Gastrocnemius medialis (tissue), 4 donors: ENCODE measurements at regions not wholly inside any gene's neighbourhood (a gene's known extent, or its start where the extent isn't known, plus 50 kb on each side); places are given as distances from the start of the nearest gene placed in this dataset.

Source experiments
- ATAC-seq, 2 donors: fragments of 150-250 bp; one replicate each; pipeline ENCODE4 v1.9.1; 2016
- DNase-seq, 2 donors: peaks; one replicate each; pipeline ENCODE4 v3.0.0-alpha.2; 2019
- H3K27ac ChIP-seq, 4 donors: fragments of 200-600 bp; sonication (generic); 1 replicate in 1 of 4; 2 replicates in 3 of 4; pipeline ENCODE4 v1.5.1; 2016 to 2018; ENCODE audit warnings: mild to moderate bottlenecking in 2 of 4, moderate library complexity in 1 of 4
- H3K27me3 ChIP-seq, 3 donors: fragments of 200-600 bp; sonication (generic) in 2 of 3; 1 replicate in 1 of 3; 2 replicates in 2 of 3; pipeline versions ENCODE4 v1.5.1 to v1.6.0; 2016 to 2019; ENCODE audit warnings: mild to moderate bottlenecking in 1 of 3, moderate library complexity in 1 of 3
- H3K36me3 ChIP-seq, 2 donors: fragments of 200-600 bp; sonication (generic) in 1 of 2; one replicate each; pipeline ENCODE4 v1.5.1; 2017 to 2018
- H3K4me1 ChIP-seq, 2 donors: fragments of 200-600 bp; sonication (generic) in 1 of 2; one replicate each; pipeline ENCODE4 v1.5.1; 2016 to 2017; ENCODE audit warnings: mild to moderate bottlenecking in 2 of 2
- H3K4me3 ChIP-seq, 4 donors: fragments of 200-600 bp; sonication (generic) in 3 of 4; 1 replicate in 1 of 4; 2 replicates in 3 of 4; pipeline ENCODE4 v1.5.1; 2016 to 2019; ENCODE audit warnings: mild to moderate bottlenecking in 2 of 4
- H3K9me3 ChIP-seq, 3 donors: fragments of 200-600 bp; sonication (generic) in 2 of 3; 1 replicate in 1 of 3; 2 replicates in 2 of 3; pipeline ENCODE4 v1.5.1; 2016 to 2019
- POLR2A ChIP-seq, 2 donors: fragments of 450-650 bp; IDR thresholded peaks; one replicate each; pipeline ENCODE4 v1.6.1; 2017; ENCODE audit warnings: antibody characterized with exemption in 2 of 2, mild to moderate bottlenecking in 2 of 2, moderate library complexity in 2 of 2
- in situ Hi-C, 4 donors: fragments of 200-750 bp; cut with MboI; loops; one replicate each; pipeline versions ENCODE4 v1.15.0 to v1.8.0; 2017; ENCODE audit warnings: low sequenced_read_pairs in 4 of 4
- intact Hi-C: fragments of 100-400 bp; cut with DNase I; formaldehyde crosslinking; loops from one replicate; pipeline ENCODE4 v1.15.1; 2023; ENCODE audit warnings: low total_unique reads
- TF ChIP-seq, protein P1 (sequence below), 5 experiments: fragments of 450-650 bp in 3 of 5; fragments of 200-600 bp in 2 of 5; sonication (generic) in 2 of 5; IDR thresholded peaks in 4 of 5; conservative IDR thresholded peaks in 1 of 5; 1 replicate in 4 of 5; 2 replicates in 1 of 5; pipeline ENCODE4 v1.5.1; 2016 to 2019; ENCODE audit warnings: antibody characterized with exemption in 5 of 5, mild to moderate bottlenecking in 3 of 5, moderate library complexity in 3 of 5

DNA sequence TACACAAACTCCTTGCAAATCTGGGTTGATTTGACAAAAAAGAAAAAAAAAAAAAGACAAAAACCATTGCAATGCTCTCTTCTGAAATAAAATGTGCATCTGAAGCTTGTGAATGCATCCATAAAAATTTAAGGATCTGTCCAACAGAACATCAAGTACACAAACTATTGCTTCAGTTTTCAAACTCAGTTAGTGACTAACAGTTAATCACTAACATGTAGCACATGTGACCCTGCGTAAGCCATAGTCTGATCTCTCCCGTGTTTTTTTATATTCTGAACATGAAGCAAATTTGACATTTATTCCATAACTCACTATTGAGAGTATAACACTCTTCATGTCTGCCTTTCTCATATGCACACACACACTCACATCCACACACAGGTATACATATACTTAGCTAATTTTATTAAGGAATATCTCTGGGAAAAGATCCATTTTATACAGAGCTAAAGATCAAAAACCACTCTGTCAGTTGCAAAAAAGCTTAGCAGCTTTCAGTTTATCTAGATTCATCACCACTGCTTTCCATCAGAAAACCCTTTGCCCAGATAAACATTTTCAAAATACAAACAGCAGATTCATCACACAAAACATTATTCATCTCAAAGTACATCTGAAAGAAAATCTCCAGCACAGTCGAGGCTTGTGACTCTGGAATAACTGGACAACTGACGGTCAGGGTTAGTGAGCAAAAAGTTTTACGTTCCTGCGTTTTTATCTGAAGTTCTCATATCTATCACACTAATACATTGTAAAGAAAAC lies 1000.4 kb upstream of the ACVR2A start:
- H3K27me3 ChIP-seq = no peaks in the 10 kb centered on the region
- TF ChIP-seq, protein P1, sequence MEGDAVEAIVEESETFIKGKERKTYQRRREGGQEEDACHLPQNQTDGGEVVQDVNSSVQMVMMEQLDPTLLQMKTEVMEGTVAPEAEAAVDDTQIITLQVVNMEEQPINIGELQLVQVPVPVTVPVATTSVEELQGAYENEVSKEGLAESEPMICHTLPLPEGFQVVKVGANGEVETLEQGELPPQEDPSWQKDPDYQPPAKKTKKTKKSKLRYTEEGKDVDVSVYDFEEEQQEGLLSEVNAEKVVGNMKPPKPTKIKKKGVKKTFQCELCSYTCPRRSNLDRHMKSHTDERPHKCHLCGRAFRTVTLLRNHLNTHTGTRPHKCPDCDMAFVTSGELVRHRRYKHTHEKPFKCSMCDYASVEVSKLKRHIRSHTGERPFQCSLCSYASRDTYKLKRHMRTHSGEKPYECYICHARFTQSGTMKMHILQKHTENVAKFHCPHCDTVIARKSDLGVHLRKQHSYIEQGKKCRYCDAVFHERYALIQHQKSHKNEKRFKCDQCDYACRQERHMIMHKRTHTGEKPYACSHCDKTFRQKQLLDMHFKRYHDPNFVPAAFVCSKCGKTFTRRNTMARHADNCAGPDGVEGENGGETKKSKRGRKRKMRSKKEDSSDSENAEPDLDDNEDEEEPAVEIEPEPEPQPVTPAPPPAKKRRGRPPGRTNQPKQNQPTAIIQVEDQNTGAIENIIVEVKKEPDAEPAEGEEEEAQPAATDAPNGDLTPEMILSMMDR (IDR thresholded peaks at IDR 0.05 in 4 of 5, conservative IDR thresholded peaks at IDR 0.05 in 1 of 5) = no peak
- no peak for TF ChIP-seq POLR2A (IDR thresholded peaks at IDR 0.05)
- H3K36me3 ChIP-seq = no peaks in the 10 kb centered on the region
- intact Hi-C loops (no loop called here), in situ Hi-C loops (no loop called here)
- ATAC-seq (peak in 1 of 2 donors; percentile 52), DNase-seq (no peak)
- no peak overlapping the region for H3K4me3 ChIP-seq
- H3K27ac ChIP-seq = no peak overlapping the region
- peaks cover 0 to 2% of the 10 kb centered on the region in 2 donors for H3K4me1 ChIP-seq
- H3K9me3 ChIP-seq = no peaks in the 10 kb centered on the region

DNA sequence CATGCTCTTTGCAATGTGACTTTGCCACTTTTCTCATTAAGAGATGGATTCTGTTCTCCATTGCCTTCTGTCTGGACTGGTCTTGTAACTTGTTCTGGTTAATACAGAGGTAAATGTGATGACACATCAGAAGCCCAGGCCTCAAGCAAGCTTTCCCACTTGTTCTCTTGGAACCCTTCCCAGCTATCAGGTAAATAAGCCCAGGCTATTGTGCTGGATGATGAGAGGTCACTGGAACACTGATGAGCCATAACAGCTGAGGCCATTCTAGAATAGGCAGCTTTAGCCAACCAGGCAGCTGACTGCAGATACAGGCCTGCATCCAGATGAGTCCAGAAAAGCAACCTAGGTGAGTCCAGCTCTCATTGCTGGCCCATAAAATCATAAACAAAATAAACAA lies 1007.0 kb upstream of the ACVR2A start:
- TF ChIP-seq POLR2A (IDR thresholded peaks at IDR 0.05) = no peak
- TF ChIP-seq, protein P1 (IDR thresholded peaks at IDR 0.05 in 4 of 5, conservative IDR thresholded peaks at IDR 0.05 in 1 of 5) = no peak
- in situ Hi-C loops = no loop called here
- peaks cover 0 to 13% of the 10 kb centered on the region in 2 donors for H3K4me1 ChIP-seq
- intact Hi-C loops = no loop called here
- ATAC-seq = peak; percentile 97 to 99
- H3K27me3 ChIP-seq = no peaks in the 10 kb centered on the region
- peak; percentile 26 to 70 for DNase-seq
- H3K4me3 ChIP-seq = no peak overlapping the region
- no peaks in the 10 kb centered on the region for H3K36me3 ChIP-seq
- H3K27ac ChIP-seq = peak overlapping the region; percentile 47 to 77 (median 64)
- no peaks in the 10 kb centered on the region for H3K9me3 ChIP-seq

DNA sequence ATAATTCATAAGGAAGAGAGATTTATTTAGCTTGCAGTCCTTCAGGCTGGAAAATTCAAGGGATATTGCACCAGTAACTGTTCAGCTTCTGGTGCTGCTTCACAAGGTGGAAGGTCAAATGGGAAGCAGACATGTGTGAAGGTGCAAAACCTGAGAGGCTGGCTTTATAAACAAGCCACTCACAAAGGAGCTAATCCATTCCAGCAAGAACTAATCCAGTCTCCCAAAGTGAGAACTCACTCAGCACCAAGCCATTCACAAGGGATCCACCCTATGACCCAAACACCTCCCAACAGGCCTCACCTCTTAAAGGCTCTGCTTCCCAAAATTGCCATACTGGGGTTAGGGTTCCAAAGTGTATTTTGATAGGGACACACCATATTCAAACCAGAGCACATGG lies 1018.4 kb upstream of the ACVR2A start:
- ATAC-seq (no peak), DNase-seq (no peak)
- TF ChIP-seq, protein P1 (IDR thresholded peaks at IDR 0.05 in 4 of 5, conservative IDR thresholded peaks at IDR 0.05 in 1 of 5) = no peak
- no peak for TF ChIP-seq POLR2A (IDR thresholded peaks at IDR 0.05)
- H3K27me3 ChIP-seq = no peaks in the 10 kb centered on the region
- H3K36me3 ChIP-seq = no peaks in the 10 kb centered on the region
- H3K4me3 ChIP-seq = no peak overlapping the region
- H3K27ac ChIP-seq = no peak overlapping the region
- peaks cover 0 to 5% of the 10 kb centered on the region in 2 donors for H3K4me1 ChIP-seq
- intact Hi-C loops = no loop called here
- H3K9me3 ChIP-seq = no peaks in the 10 kb centered on the region
- in situ Hi-C loops = no loop called here

DNA sequence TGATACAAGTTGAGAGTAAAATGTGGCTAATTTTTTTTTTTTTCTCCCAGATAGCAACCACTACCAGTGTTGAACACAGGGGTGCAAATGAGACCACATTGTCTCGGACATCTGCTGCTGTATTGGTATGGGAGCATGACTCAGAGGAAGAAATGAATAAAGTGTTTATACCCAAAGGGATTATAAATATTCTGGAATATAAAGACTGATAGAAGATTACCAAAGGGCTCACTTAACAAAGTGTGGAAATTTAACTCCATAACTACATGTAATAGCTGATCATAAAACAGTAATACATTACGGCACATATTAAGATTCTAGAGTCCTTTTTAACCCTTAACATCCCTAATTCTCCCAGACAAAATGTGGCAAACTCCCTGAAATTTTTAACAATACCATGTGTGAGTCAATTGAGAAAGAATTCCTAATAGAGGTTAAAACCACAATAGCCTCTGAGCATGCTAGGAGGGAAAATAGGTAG lies 1023.0 kb upstream of the ACVR2A start:
- peak in 1 of 2 donors; percentile 52 for ATAC-seq
- Histone ChIP-seq H3K36me3 (no peaks in the 10 kb centered on the region), H3K9me3 (no peaks in the 10 kb centered on the region), H3K4me3 (no peak overlapping the region), H3K27ac (no peak overlapping the region), H3K4me1 (peaks cover 0 to 8% of the 10 kb centered on the region in 2 donors), H3K27me3 (no peaks in the 10 kb centered on the region)
- TF ChIP-seq, protein P1 (IDR thresholded peaks at IDR 0.05 in 4 of 5, conservative IDR thresholded peaks at IDR 0.05 in 1 of 5) = no peak
- no peak for TF ChIP-seq POLR2A (IDR thresholded peaks at IDR 0.05)
- DNase-seq = no peak
- intact Hi-C loops = no loop called here
- in situ Hi-C loops = no loop called here
